MM.1S (cell line): ENCODE measurements at regions not wholly inside any gene's neighbourhood (a gene's known extent, or its start where the extent isn't known, plus 50 kb on each side); places are given as distances from the start of the nearest gene placed in this dataset.

Experiments used
- EZH2 ChIP-seq: fragments of 300-600 bp; sonication (generic); optimal IDR thresholded peaks from 2 replicates; pipeline ENCODE3; 2017; ENCODE audit warnings: low read depth, mild to moderate bottlenecking, antibody characterized with exemption, low read length, mixed read lengths
- EZH2phosphoT487 ChIP-seq: fragments of 300-600 bp; sonication (generic); IDR thresholded peaks from 2 replicates; pipeline ENCODE4 v1.6.1; 2018; ENCODE audit warnings: antibody characterized with exemption, low read length
- TF ChIP-seq, protein P1 (sequence below): fragments of 300-600 bp; sonication (generic); IDR thresholded peaks from 2 replicates; pipeline ENCODE4 v1.5.1; 2016; ENCODE audit warnings: antibody characterized with exemption, low read length, mixed read lengths

DNA sequence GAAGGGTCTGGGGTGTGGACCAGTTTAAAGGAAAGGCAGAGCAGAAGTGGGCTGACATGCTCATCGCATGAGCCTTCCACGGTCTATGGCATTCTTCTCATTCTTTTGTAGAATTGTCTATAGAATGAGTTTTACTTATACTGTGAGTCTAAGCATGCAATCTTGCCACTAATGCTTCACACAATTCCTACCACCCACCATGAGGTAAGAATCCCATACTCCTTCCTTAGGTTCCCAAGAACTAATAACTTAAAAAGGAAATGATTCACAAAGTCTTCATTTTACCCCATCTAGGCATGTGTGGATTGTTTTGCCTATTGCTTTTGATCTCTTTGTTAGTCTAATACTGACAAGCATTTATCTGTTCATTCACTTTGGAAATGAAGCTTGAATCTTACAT, 195.2 kb downstream of the LY86 start:
- TF ChIP-seq, protein P1, sequence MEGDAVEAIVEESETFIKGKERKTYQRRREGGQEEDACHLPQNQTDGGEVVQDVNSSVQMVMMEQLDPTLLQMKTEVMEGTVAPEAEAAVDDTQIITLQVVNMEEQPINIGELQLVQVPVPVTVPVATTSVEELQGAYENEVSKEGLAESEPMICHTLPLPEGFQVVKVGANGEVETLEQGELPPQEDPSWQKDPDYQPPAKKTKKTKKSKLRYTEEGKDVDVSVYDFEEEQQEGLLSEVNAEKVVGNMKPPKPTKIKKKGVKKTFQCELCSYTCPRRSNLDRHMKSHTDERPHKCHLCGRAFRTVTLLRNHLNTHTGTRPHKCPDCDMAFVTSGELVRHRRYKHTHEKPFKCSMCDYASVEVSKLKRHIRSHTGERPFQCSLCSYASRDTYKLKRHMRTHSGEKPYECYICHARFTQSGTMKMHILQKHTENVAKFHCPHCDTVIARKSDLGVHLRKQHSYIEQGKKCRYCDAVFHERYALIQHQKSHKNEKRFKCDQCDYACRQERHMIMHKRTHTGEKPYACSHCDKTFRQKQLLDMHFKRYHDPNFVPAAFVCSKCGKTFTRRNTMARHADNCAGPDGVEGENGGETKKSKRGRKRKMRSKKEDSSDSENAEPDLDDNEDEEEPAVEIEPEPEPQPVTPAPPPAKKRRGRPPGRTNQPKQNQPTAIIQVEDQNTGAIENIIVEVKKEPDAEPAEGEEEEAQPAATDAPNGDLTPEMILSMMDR = no peak
- no peak for TF ChIP-seq EZH2phosphoT487
- TF ChIP-seq EZH2 = no peak
